HG02763 (cell line): ENCODE measurements at regions not wholly inside any gene's neighbourhood (a gene's known extent, or its start where the extent isn't known, plus 50 kb on each side); places are given as distances from the start of the nearest gene placed in this dataset.

ENCODE experiments used
- ATAC-seq: cut with Tn5 transposase; IDR thresholded peaks from one replicate; pipeline ENCODE4 v1.9.1; 2021; ENCODE audit warnings: mild to moderate bottlenecking, moderate library complexity; ENCODE audit not compliant: unreplicated experiment

- no peak for ATAC-seq
Measured at GRCh38 chr9:89891221-89891590, 286.4 kb downstream of the GADD45G start.

GRCh38 chr9:89891591-89892304 is 286.9 kb downstream of the GADD45G start:
- ATAC-seq: no peak

DNA sequence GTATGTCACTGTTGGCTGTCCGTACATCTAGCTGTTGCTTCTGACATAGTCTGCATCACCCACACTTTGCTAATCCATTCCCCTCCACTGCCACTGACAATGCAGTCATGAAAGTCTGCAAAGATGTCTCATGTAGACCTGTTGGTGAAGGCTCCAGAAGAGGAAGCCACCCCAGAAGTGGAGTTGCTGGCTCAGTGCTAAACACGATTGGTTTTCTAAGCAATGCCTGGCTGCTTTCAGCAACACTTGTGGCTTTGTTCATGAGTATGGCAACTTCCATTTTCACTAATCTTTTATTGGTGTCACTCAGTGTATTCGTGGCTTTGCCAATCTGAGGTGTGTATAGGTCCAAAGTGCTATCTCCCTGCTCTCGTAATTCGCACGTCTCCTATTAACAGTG is 288.1 kb downstream of the GADD45G start:
- ATAC-seq: no peak

- no peak for ATAC-seq
Measured at GRCh38 chr9:89893886-89894285, 289.1 kb downstream of the GADD45G start.

DNA sequence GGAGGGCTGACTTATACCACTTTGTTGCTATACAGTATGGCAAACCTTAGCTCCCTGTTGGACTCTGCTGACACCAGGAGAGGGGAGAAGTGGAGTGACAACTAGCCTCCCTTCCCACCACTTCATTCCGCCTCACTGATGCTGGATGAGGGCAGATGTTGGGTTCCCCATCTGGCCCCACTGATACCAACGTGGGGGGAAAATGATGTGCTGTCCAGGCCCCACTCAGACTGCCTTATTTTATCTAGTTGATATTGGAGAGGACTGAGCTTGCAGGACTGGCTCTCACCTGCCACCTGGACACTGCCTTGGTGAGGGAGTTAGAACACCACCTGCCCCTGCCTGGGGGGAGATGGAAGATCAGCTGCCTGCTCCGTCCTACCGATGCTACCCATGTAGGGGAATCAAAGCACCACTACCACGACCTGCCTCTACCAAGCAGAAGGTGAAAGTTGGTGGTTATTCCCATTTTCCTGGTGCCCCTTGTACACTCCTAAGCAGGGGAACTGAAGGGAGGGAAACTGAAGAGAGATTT is 292.1 kb downstream of the GADD45G start:
- no peak for ATAC-seq

- no peak for ATAC-seq
Measured at GRCh38 chr9:89899573-89899972, 294.8 kb downstream of the GADD45G start.

GRCh38 chr9:89901920-89902319 is 297.1 kb downstream of the GADD45G start:
- ATAC-seq: no peak

DNA sequence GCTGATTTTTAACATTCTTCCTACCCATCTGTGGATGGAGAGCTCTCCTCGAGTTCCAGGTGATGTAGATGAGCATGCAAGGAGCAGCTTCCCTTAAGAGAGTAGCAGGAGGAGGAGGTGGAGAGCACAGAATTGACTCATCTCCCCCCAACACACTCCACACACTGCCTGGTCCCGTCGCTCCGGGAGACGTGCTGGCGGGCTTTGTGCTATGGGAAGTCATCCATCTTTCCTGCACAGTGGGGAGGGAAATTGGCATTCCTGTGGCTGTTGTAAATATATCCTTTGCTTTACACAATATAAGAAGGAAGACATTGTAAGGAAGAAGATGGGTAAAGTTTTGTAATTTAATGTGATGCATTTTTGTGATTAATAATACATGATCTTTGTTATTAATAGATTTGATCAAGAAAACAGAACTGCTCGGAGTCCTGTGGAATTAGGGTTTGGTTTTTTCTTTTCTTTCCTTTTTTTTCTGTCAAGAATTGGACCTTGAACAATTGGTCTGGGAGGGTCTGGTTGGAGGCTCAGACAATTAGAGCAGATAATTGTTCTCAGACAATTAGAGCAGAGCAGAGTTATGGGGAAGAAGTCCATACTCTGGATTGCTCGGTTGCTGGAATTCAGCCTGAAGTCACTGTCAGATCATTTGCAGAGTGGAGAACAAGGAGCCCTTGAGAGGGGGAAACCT is 297.8 kb downstream of the GADD45G start:
- no peak for ATAC-seq

GRCh38 chr9:89903141-89903475 is 298.3 kb downstream of the GADD45G start:
- no peak for ATAC-seq

- no peak for ATAC-seq
Measured at GRCh38 chr9:89905606-89906338, 301.0 kb downstream of the GADD45G start.

DNA sequence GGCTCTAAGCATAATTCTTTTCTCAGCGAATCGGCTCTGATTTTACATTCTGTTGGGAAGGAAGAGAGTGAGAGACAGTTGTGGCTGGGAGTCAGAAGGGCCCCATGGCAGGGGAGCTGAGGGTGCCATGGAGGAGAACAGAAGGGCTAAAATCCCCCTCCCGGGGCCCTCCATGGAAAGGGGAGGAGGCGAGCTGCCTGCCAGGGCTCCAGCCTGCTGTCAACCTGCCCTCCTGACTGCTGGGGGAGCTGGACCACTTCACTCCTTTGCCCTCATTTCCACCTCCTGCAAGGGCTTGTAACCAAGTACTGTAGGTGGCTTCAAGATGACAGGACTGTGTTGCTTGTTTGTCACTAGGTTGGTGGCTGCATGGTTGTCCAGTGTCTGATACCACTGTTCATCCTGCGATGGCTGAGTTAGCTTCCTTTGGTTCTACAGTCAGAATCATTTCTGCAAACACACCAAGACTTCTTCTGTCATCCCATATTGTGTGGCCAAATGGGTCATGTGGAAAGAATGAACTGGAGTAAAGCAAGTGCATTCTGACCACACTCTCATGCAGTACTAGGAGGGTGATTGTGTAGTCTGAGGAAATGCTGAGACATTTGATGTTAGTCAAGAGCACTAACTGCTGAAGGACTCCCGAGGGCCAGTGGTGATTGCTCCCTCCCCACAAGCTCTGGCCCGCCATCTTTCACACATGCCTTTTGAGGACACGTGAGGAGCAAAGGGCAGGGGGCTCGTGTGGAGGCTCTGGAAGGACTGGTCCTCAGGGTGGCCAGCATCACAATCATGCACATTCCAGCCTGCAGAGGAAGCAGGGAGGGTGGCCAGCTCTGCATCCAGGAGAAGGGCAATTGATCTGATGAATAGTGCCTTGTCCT is 307.2 kb downstream of the GADD45G start:
- ATAC-seq: no peak

DNA sequence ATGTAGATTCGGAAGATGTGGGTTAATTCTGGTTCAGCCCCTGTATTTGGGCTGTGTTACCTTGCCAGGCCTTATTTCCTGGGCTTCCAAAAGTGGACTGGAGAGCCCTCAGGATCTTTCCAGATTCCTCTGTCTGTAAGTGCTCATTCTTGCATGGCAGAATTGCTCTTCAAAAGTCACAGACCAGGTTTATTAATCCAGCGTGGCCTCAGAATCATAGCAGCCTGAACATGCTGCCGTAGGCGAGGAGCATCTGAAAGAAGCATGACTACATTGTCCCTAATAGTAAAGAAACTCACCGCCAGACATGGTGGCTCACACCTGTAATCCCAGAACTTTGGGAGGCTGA is 307.8 kb downstream of the GADD45G start:
- ATAC-seq: no peak

- no peak for ATAC-seq
Measured at GRCh38 chr9:89915187-89915586, 310.4 kb downstream of the GADD45G start.

- ATAC-seq: no peak
Measured at GRCh38 chr9:89916001-89916597, 311.3 kb downstream of the GADD45G start.

GRCh38 chr9:89917861-89918260 is 313.0 kb downstream of the GADD45G start:
- no peak for ATAC-seq

GRCh38 chr9:89919171-89919681 is 314.4 kb downstream of the GADD45G start:
- ATAC-seq: no peak

- no peak for ATAC-seq
Measured at GRCh38 chr9:89920131-89920530, 315.3 kb downstream of the GADD45G start.

- no peak for ATAC-seq
Measured at GRCh38 chr9:89920951-89921350, 316.1 kb downstream of the GADD45G start.

- no peak for ATAC-seq
Measured at GRCh38 chr9:89922099-89922498, 317.3 kb downstream of the GADD45G start.

DNA sequence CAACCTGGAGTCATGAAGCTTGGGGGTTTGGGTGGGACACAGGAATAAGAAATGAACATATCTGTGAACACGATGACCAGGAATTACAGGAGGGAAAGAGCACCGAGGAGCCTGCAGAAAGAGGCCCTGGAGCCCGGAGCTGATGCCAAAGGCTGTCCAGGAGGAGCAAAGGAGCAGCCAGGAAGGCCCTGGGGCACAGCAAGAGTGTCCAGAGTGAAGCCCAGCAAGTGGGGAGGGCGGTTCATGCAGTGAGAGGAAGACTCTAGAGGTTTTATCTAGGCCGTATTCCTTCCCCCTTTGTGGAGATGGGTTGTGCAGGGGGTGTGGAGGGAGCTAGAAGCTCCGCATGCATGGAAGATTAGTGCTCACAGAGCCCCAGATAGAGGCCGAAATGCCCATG is 318.4 kb downstream of the GADD45G start:
- ATAC-seq: no peak
